ENCODE measurements at regions not wholly inside any gene's neighbourhood (a gene's known extent, or its start where the extent isn't known, plus 50 kb on each side); places are given as distances from the start of the nearest gene placed in this dataset.
"Not testable (repeated sequence)": the region's sequence is repeated elsewhere in the genome, so short reads cannot be mapped to it uniquely, and the experiment has no call there.

- DNase-seq, result no peak
These were observed 692.2 kb downstream of the USP25 start for GRCh38 chr21:16421965-16422364.

- DNase-seq, result no peak
These were observed 692.9 kb downstream of the USP25 start for GRCh38 chr21:16422702-16423101.

GRCh38 chr21:16423921-16424320 lies 694.1 kb downstream of the USP25 start:
- DNase-seq, result no peak

GRCh38 chr21:16424331-16424751 lies 694.6 kb downstream of the USP25 start:
- DNase-seq, result no peak

GRCh38 chr21:16425376-16425775 lies 695.6 kb downstream of the USP25 start:
- no peak for DNase-seq

- no peak for DNase-seq
These were observed 697.2 kb downstream of the USP25 start for GRCh38 chr21:16426936-16427335.

GRCh38 chr21:16427587-16428087 lies 697.9 kb downstream of the USP25 start:
- no peak for DNase-seq

GRCh38 chr21:16437586-16437985 lies 707.8 kb downstream of the USP25 start:
- no peak for DNase-seq

- no peak for DNase-seq
These were observed 709.0 kb downstream of the USP25 start for GRCh38 chr21:16438761-16439160.

GRCh38 chr21:16441789-16442188 lies 712.0 kb downstream of the USP25 start:
- no peak for DNase-seq

- DNase-seq, result no peak
These were observed 724.6 kb downstream of the USP25 start for GRCh38 chr21:16454399-16454798.

- no peak for DNase-seq
These were observed 725.7 kb downstream of the USP25 start for GRCh38 chr21:16455526-16455925.

- no peak for DNase-seq
These were observed 726.2 kb downstream of the USP25 start for GRCh38 chr21:16455978-16456377.

- no peak for DNase-seq
These were observed 727.7 kb downstream of the USP25 start for GRCh38 chr21:16457498-16457897.

- no peak for DNase-seq
These were observed 731.2 kb downstream of the USP25 start for GRCh38 chr21:16460936-16461335.

GRCh38 chr21:16464211-16464889 lies 734.6 kb downstream of the USP25 start:
- not testable (repeated sequence) for DNase-seq

GRCh38 chr21:16468184-16468583 lies 738.4 kb downstream of the USP25 start:
- no peak for DNase-seq

- DNase-seq, result peak; percentile 41
These were observed 744.2 kb downstream of the USP25 start for GRCh38 chr21:16473988-16474387.

GRCh38 chr21:16476056-16476825 lies 746.5 kb downstream of the USP25 start:
- DNase-seq, result no peak

GRCh38 chr21:16488042-16488441 lies 758.3 kb downstream of the USP25 start:
- DNase-seq, result no peak

GRCh38 chr21:16492356-16492755 lies 762.6 kb downstream of the USP25 start:
- DNase-seq, result no peak

- DNase-seq, result no peak
These were observed 763.1 kb downstream of the USP25 start for GRCh38 chr21:16492892-16493291.

GRCh38 chr21:16496609-16497008 lies 766.8 kb downstream of the USP25 start:
- DNase-seq, result no peak

- no peak for DNase-seq
These were observed 770.5 kb downstream of the USP25 start for GRCh38 chr21:16500271-16500670.

Measured in skin of body (tissue), 1 donor.